HUES64 (cell line): ENCODE measurements at regions not wholly inside any gene's neighbourhood (a gene's known extent, or its start where the extent isn't known, plus 50 kb on each side); places are given as distances from the start of the nearest gene placed in this dataset.
A peak's percentile ranks its signal among the peaks of the same experiment; 100 is the strongest.

ENCODE experiments used
- H3K27ac ChIP-seq: 2 replicates; pipeline ENCODE4 v1.7.0; 2013; ENCODE audit warnings: low read depth, low read length, inconsistent platforms
- H3K27me3 ChIP-seq: 2 replicates; pipeline ENCODE4 v1.6.1; 2013; ENCODE audit warnings: mild to moderate bottlenecking, low read length; ENCODE audit not compliant: insufficient read depth
- H3K36me3 ChIP-seq: 2 replicates; pipeline ENCODE4 v1.6.1; 2013; ENCODE audit warnings: mild to moderate bottlenecking, low read length; ENCODE audit not compliant: insufficient read depth
- H3K4me1 ChIP-seq: 2 replicates; pipeline ENCODE4 v1.6.1; 2013; ENCODE audit warnings: mild to moderate bottlenecking, low read length, moderate library complexity; ENCODE audit not compliant: insufficient read depth
- H3K4me3 ChIP-seq: 2 replicates; pipeline ENCODE4 v1.5.1; 2013; ENCODE audit warnings: mild to moderate bottlenecking, low read length, moderate library complexity
- H3K9ac ChIP-seq: 2 replicates; pipeline ENCODE4 v1.6.1; 2013; ENCODE audit warnings: mild to moderate bottlenecking, low read depth, low read length
- H3K9me3 ChIP-seq: 2 replicates; pipeline ENCODE4 v1.6.1; 2013; ENCODE audit warnings: low read depth, low read length; ENCODE audit not compliant: insufficient read depth
- WGBS: fragments of 150-250, 120-280 bp; methylation state at CpG from one replicate; pipeline ENCODE4 v1.1.7; 2013; ENCODE audit warnings: missing lambda C conversion rate; 5-methylcytosine and 5-hydroxymethylcytosine counted together

GRCh38 chr12:44961887-44962286 is 85.8 kb upstream of the NELL2 start:
- no peaks in the 10 kb centered on the region for H3K9me3 ChIP-seq
- H3K36me3 ChIP-seq = no peaks in the 10 kb centered on the region
- H3K4me1 ChIP-seq = peaks cover 8% of the 10 kb centered on the region; the same call in 1 of the 2 replicates
- WGBS = 83% methylated on average over 2 of the region's 3 CpGs
- H3K4me3 ChIP-seq = no peak overlapping the region
- no peak overlapping the region for H3K9ac ChIP-seq
- H3K27me3 ChIP-seq = no peaks in the 10 kb centered on the region
- no peak overlapping the region for H3K27ac ChIP-seq

DNA sequence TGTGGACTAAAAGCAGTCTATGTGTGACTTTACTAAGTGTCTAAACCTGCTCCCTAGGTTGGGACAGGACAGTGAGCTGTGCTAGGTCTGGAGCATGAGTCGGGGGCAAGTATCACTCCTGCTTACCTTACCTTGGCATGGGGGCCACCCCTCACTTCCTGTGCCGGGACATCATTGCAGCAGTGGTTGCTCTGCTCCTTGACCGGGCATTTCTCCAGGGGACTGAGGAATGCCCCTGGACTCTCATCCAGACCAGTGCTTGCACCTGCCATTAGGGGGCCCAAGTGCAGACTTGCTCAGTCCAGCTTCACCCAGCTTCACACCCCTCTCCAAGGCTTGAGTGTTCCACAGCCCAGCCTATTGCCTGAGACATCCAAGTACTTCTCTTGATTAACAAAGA is 84.7 kb upstream of the NELL2 start:
- Histone ChIP-seq H3K27me3 (no peaks in the 10 kb centered on the region), H3K36me3 (no peaks in the 10 kb centered on the region), H3K9me3 (no peaks in the 10 kb centered on the region), H3K4me1 (peaks cover 8% of the 10 kb centered on the region; the same call in 1 of the 2 replicates), H3K9ac (no peak overlapping the region), H3K27ac (no peak overlapping the region), H3K4me3 (no peak overlapping the region)
- 94% methylated on average over 3 of the region's 3 CpGs for WGBS

DNA sequence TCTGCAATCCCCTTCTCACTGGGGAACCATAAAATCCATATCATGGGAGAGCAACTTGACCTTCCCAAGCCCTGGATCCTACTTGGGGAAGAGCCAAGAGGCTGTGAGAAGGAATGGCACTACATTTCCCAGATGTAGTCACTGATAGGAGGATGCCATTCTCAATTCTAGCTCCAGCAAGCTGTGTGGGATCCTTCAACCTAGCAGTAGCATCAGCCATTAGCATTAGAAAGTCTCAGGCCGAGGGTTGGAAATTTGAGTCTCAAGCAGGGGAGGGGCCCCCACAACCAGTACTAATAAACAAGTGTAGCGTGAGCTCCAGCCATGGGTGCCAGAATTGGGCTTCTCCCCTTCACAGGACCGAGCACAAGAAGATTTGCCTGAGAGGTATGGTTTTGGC is 84.3 kb upstream of the NELL2 start:
- Histone ChIP-seq H3K27me3 (no peaks in the 10 kb centered on the region), H3K9me3 (no peaks in the 10 kb centered on the region), H3K4me3 (no peak overlapping the region), H3K27ac (no peak overlapping the region), H3K36me3 (no peaks in the 10 kb centered on the region), H3K9ac (no peak overlapping the region), H3K4me1 (peaks cover 8% of the 10 kb centered on the region; the same call in 1 of the 2 replicates)
- WGBS = 70% methylated on average over 3 of the region's 3 CpGs

DNA sequence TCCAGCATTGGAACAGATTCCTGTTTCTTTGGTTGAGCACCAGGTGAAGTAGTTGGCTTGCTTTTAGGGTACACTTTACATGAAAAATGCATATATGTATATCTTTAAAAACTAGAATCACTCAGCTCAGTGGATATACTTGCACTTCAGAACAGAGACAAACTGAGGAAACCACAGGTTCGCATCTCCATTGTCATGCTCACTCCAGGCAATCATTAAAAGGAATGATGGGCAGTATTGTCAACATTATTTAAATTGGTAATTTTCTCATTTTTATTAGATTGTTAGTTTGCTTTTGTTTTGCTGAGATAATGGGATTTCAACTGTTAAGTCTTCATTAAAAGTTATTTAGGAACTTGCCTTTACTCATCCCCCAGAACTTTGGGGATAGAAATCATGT is 71.0 kb upstream of the NELL2 start:
- no peaks in the 10 kb centered on the region for H3K27me3 ChIP-seq
- peaks cover 6% of the 10 kb centered on the region; the same call in 1 of the 2 replicates for H3K4me1 ChIP-seq
- no peak overlapping the region for H3K9ac ChIP-seq
- H3K9me3 ChIP-seq = no peaks in the 10 kb centered on the region
- WGBS = 50% methylated on average over 1 of the region's 1 CpG
- no peaks in the 10 kb centered on the region for H3K36me3 ChIP-seq
- peak overlapping the region; percentile 8; the same call in 1 of the 2 replicates for H3K27ac ChIP-seq
- H3K4me3 ChIP-seq = no peak overlapping the region

DNA sequence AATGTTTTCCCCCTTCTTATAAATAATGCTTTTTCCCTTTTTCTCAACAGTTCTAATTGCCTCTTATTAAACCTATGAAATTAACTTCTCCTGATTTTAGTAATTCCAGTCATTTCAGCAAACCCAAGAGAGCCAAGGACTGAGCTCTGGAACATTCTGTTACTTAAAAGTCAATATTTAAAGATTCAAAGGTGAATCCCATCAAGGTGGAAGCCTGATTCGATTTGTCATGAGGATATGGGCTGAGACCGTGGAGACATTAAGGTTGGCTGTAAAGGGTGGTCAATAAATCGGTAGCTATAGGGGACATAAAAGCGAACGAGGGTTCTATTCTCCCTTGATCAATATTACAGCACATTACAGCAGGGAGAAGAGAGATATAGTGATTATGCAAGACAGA is 66.6 kb upstream of the NELL2 start:
- no peak overlapping the region for H3K27ac ChIP-seq
- H3K9me3 ChIP-seq = no peaks in the 10 kb centered on the region
- H3K9ac ChIP-seq = no peak overlapping the region
- H3K4me3 ChIP-seq = no peak overlapping the region
- 91% methylated on average over 5 of the region's 5 CpGs for WGBS
- H3K27me3 ChIP-seq = no peaks in the 10 kb centered on the region
- peaks cover 6% of the 10 kb centered on the region; the same call in 1 of the 2 replicates for H3K4me1 ChIP-seq
- H3K36me3 ChIP-seq = no peaks in the 10 kb centered on the region

GRCh38 chr12:44930972-44931600 is 55.0 kb upstream of the NELL2 start:
- Histone ChIP-seq H3K9ac (no peak overlapping the region), H3K27me3 (no peaks in the 10 kb centered on the region), H3K36me3 (no peaks in the 10 kb centered on the region), H3K9me3 (peaks cover 6% of the 10 kb centered on the region), H3K4me1 (no peaks in the 10 kb centered on the region), H3K27ac (no peak overlapping the region), H3K4me3 (no peak overlapping the region)
- 58% methylated on average over 4 of the region's 4 CpGs for WGBS

GRCh38 chr12:44929236-44929885 is 53.2 kb upstream of the NELL2 start:
- 94% methylated on average over 2 of the region's 3 CpGs for WGBS
- Histone ChIP-seq H3K4me3 (no peak overlapping the region), H3K4me1 (no peaks in the 10 kb centered on the region), H3K27me3 (no peaks in the 10 kb centered on the region), H3K9ac (no peak overlapping the region), H3K9me3 (peaks cover 6% of the 10 kb centered on the region), H3K36me3 (no peaks in the 10 kb centered on the region), H3K27ac (no peak overlapping the region)
